CD14-positive monocyte (primary cell): ENCODE measurements at regions not wholly inside any gene's neighbourhood (a gene's known extent, or its start where the extent isn't known, plus 50 kb on each side); places are given as distances from the start of the nearest gene placed in this dataset.

Source experiments
- DNase-seq, 3 donors: peaks; one replicate each; pipeline ENCODE4 v3.0.0-alpha.2; 2011 to 2022
- H2AFZ ChIP-seq: 2 replicates; pipeline ENCODE4 v1.6.0; 2012; ENCODE audit warnings: mild to moderate bottlenecking, low read depth, low read length, inconsistent platforms; ENCODE audit not compliant: insufficient read depth, poor library complexity, severe bottlenecking
- H3K27ac ChIP-seq, 2 donors: 1 replicate in 1 of 2; 2 replicates in 1 of 2; pipeline ENCODE4 v1.5.1; 2012 to 2013; ENCODE audit warnings: low read length in 2 of 2, control low read depth in 1 of 2, inconsistent platforms in 1 of 2, low read depth in 1 of 2, mild to moderate bottlenecking in 1 of 2
- H3K27me3 ChIP-seq, 2 donors: one replicate each; pipeline versions ENCODE4 v1.6.0 to v1.6.1; 2011 to 2013; ENCODE audit warnings: low read length in 2 of 2; ENCODE audit not compliant: control insufficient read depth in 2 of 2, insufficient read depth in 2 of 2
- H3K36me3 ChIP-seq, 2 donors: replicated peaks in 1 of 2; 1 replicate in 1 of 2; 2 replicates in 1 of 2; pipeline versions ENCODE4 v1.5.1 to v1.6.1; 2012 to 2013; ENCODE audit warnings: low read length in 2 of 2, control low read depth in 1 of 2, inconsistent platforms in 1 of 2, mild to moderate bottlenecking in 1 of 2; ENCODE audit not compliant: insufficient read depth in 2 of 2, control insufficient read depth in 1 of 2
- H3K4me1 ChIP-seq, 2 donors: 1 replicate in 1 of 2; 2 replicates in 1 of 2; pipeline versions ENCODE4 v1.5.1 to v1.6.1; 2012 to 2013; ENCODE audit warnings: low read length in 2 of 2, control low read depth in 1 of 2, inconsistent platforms in 1 of 2, mild to moderate bottlenecking in 1 of 2, moderate library complexity in 1 of 2; ENCODE audit not compliant: insufficient read depth in 2 of 2, control insufficient read depth in 1 of 2
- H3K4me2 ChIP-seq: replicated peaks from 2 replicates; pipeline ENCODE3; 2012; ENCODE audit warnings: low read length, moderate library complexity, mild to moderate bottlenecking; ENCODE audit not compliant: poor library complexity, severe bottlenecking; ENCODE audit errors: extremely low read depth
- H3K4me3 ChIP-seq, 3 experiments: fragments of 200-600 bp in 1 of 3; sonication (generic) in 1 of 3; replicated peaks in 1 of 3; 1 replicate in 2 of 3; 2 replicates in 1 of 3; pipeline ENCODE4 v1.5.1; 2011 to 2013; ENCODE audit warnings: low read length in 3 of 3, mild to moderate bottlenecking in 3 of 3, control low read depth in 2 of 3, low read depth in 2 of 3, inconsistent platforms in 1 of 3, moderate library complexity in 1 of 3
- H3K79me2 ChIP-seq: 2 replicates; pipeline ENCODE4 v1.6.0; 2012; ENCODE audit warnings: mild to moderate bottlenecking, control low read depth, inconsistent platforms, low read length, moderate library complexity; ENCODE audit not compliant: insufficient read depth
- H3K9ac ChIP-seq: 2 replicates; pipeline ENCODE4 v1.6.0; 2017; ENCODE audit warnings: low read length, mild to moderate bottlenecking; ENCODE audit not compliant: insufficient read depth, poor library complexity, severe bottlenecking
- H3K9me3 ChIP-seq, 2 donors: replicated peaks in 1 of 2; 1 replicate in 1 of 2; 2 replicates in 1 of 2; pipeline versions ENCODE4 v1.5.1 to v1.6.1; 2012 to 2013; ENCODE audit warnings: low read length in 2 of 2, control low read depth in 1 of 2; ENCODE audit not compliant: control insufficient read depth in 1 of 2, insufficient read depth in 1 of 2
- H4K20me1 ChIP-seq: 2 replicates; pipeline ENCODE4 v1.6.0; 2012; ENCODE audit warnings: mild to moderate bottlenecking, low read length, control low read depth, moderate library complexity; ENCODE audit not compliant: insufficient read depth
- H3K27ac Mint-ChIP-seq, 7 donors: one replicate each; pipeline ENCODE4 v1.8.0; 2020; ENCODE audit warnings: mild to moderate bottlenecking in 7 of 7, mixed read lengths in 7 of 7, moderate library complexity in 6 of 7, inconsistent platforms in 2 of 7
- H3K27me3 Mint-ChIP-seq, 3 donors: one replicate each; pipeline ENCODE4 v1.8.0; 2021 to 2022; ENCODE audit warnings: low read depth in 3 of 3, mild to moderate bottlenecking in 3 of 3, mixed read lengths in 3 of 3, moderate library complexity in 3 of 3, inconsistent platforms in 1 of 3
- H3K36me3 Mint-ChIP-seq, 2 donors: one replicate each; pipeline ENCODE4 v1.8.0; 2020; ENCODE audit warnings: mixed read lengths in 2 of 2, inconsistent platforms in 1 of 2, mild to moderate bottlenecking in 1 of 2
- H3K4me1 Mint-ChIP-seq: one replicate; pipeline ENCODE4 v1.8.0; 2020; ENCODE audit warnings: mild to moderate bottlenecking, mixed read lengths
- H3K4me3 Mint-ChIP-seq, 2 donors: one replicate each; pipeline ENCODE4 v1.8.0; 2020; ENCODE audit warnings: mild to moderate bottlenecking in 2 of 2, mixed read lengths in 2 of 2, moderate library complexity in 1 of 2
- H3K9me3 Mint-ChIP-seq, 7 donors: one replicate each; pipeline ENCODE4 v1.8.0; 2020 to 2022; ENCODE audit warnings: mixed read lengths in 7 of 7, mild to moderate bottlenecking in 6 of 7, moderate library complexity in 6 of 7, inconsistent platforms in 2 of 7
- CTCF ChIP-seq: fragments of 200-600 bp; IDR thresholded peaks from one replicate; pipeline ENCODE4 v1.8.0; 2022; ENCODE audit warnings: antibody characterized with exemption, mild to moderate bottlenecking
- WGBS: methylation state at CpG from one replicate; pipeline ENCODE4 v1.1.5; 2013; ENCODE audit warnings: missing lambda C conversion rate; ENCODE audit not compliant: insufficient coverage; 5-methylcytosine and 5-hydroxymethylcytosine counted together
- intact Hi-C, 2 donors: fragments of 100-400 bp; cut with micrococcal nuclease; formaldehyde crosslinking; loops; one replicate each; pipeline versions ENCODE4 v1.15.0 to v1.15.1; 2023

GRCh38 chr11:122183933-122184332, 67.9 kb upstream of the BLID start:
- Mint-ChIP-seq H3K27ac (no peak overlapping the region), H3K27me3 (peaks cover 3 to 5% (median 3%) of the 10 kb centered on the region in 3 donors), H3K9me3 (peaks cover 9 to 24% (median 19%) of the 10 kb centered on the region in 7 donors), H3K4me3 (no peak overlapping the region), H3K36me3 (no peaks in the 10 kb centered on the region), H3K4me1 (no peaks in the 10 kb centered on the region)
- Histone ChIP-seq H3K79me2 (no peaks in the 10 kb centered on the region), H2AFZ (no peak overlapping the region), H3K27me3 (no peaks in the 10 kb centered on the region), H3K27ac (no peak overlapping the region), H3K9ac (no peak overlapping the region), H4K20me1 (no peaks in the 10 kb centered on the region), H3K4me1 (no peaks in the 10 kb centered on the region), H3K4me3 (no peak overlapping the region), H3K36me3 (no peaks in the 10 kb centered on the region), H3K9me3 (peaks cover 10 to 23% of the 10 kb centered on the region in 2 donors), H3K4me2 (no peak overlapping the region)
- intact Hi-C loops = no loop called here
- TF ChIP-seq CTCF = no peak
- DNase-seq = no peak

GRCh38 chr11:122181893-122182292, 65.9 kb upstream of the BLID start:
- Mint-ChIP-seq H3K27me3 (peaks cover 0 to 6% (median 3%) of the 10 kb centered on the region in 3 donors), H3K4me3 (no peak overlapping the region), H3K27ac (no peak overlapping the region), H3K36me3 (no peaks in the 10 kb centered on the region), H3K4me1 (no peaks in the 10 kb centered on the region), H3K9me3 (peaks cover 9 to 18% (median 17%) of the 10 kb centered on the region in 7 donors)
- no peak overlapping the region for H3K4me2 ChIP-seq
- H3K27me3 ChIP-seq = no peaks in the 10 kb centered on the region
- H4K20me1 ChIP-seq = no peaks in the 10 kb centered on the region
- intact Hi-C loops = no loop called here
- no peaks in the 10 kb centered on the region for H3K4me1 ChIP-seq
- no peak overlapping the region for H3K27ac ChIP-seq
- no peaks in the 10 kb centered on the region for H3K79me2 ChIP-seq
- H3K9ac ChIP-seq = no peak overlapping the region
- no CpG with 5 or more reads among the region's 1 CpG for WGBS
- H3K9me3 ChIP-seq = peaks cover 5 to 21% of the 10 kb centered on the region in 2 donors
- no peak for TF ChIP-seq CTCF
- DNase-seq = no peak
- no peak overlapping the region for H3K4me3 ChIP-seq
- H2AFZ ChIP-seq = no peak overlapping the region
- no peaks in the 10 kb centered on the region for H3K36me3 ChIP-seq
